Ovary (tissue), 7 donors: ENCODE measurements at regions not wholly inside any gene's neighbourhood (a gene's known extent, or its start where the extent isn't known, plus 50 kb on each side); places are given as distances from the start of the nearest gene placed in this dataset.

Experiments
- DNase-seq, 5 donors: peaks; one replicate each; pipeline ENCODE4 v3.0.0-alpha.2; 2019 to 2020
- H3K27ac ChIP-seq, 2 donors: fragments of 200-600 bp; one replicate each; pipeline versions ENCODE4 v1.5.1 to v1.8.0; 2019 to 2022
- H3K27me3 ChIP-seq: fragments of 200-600 bp; one replicate; pipeline ENCODE4 v1.8.0; 2022
- H3K36me3 ChIP-seq: fragments of 200-600 bp; sonication (generic); one replicate; pipeline ENCODE4 v1.5.1; 2019
- H3K4me1 ChIP-seq: one replicate; pipeline ENCODE4 v1.8.1; 2013; ENCODE audit warnings: mild to moderate bottlenecking, moderate library complexity; ENCODE audit not compliant: insufficient read depth
- H3K4me3 ChIP-seq: fragments of 200-600 bp; sonication (generic); one replicate; pipeline ENCODE4 v1.5.1; 2017
- H3K9me3 ChIP-seq, 2 donors: fragments of 200-600 bp in 1 of 2; sonication (generic) in 1 of 2; one replicate each; pipeline versions ENCODE4 v1.5.1 to v1.8.1; 2013 to 2019; ENCODE audit warnings: mild to moderate bottlenecking in 1 of 2, moderate library complexity in 1 of 2
- CTCF ChIP-seq, 3 donors: fragments of 450-650 bp in 2 of 3; fragments of 200-600 bp in 1 of 3; IDR thresholded peaks; one replicate each; pipeline versions ENCODE4 v1.5.1 to v1.8.0; 2016 to 2022; ENCODE audit warnings: antibody characterized with exemption in 3 of 3, mild to moderate bottlenecking in 1 of 3
- EP300 ChIP-seq: sonication (generic); formaldehyde crosslinking; IDR thresholded peaks from one replicate; pipeline ENCODE4 v1.6.1; 2017; ENCODE audit warnings: antibody characterized with exemption
- POLR2A ChIP-seq: fragments of 450-650 bp; IDR thresholded peaks from one replicate; pipeline ENCODE4 v1.6.1; 2017; ENCODE audit warnings: antibody characterized with exemption, mild to moderate bottlenecking, moderate library complexity
- WGBS, 3 donors: extraction: QIAGEN DNeasy Blood & Tissue Kit in 1 of 3; methylation state at CpG; one replicate each; pipeline versions ENCODE4 v1.1.5 to v1.1.7; 2013 to 2017; 5-methylcytosine and 5-hydroxymethylcytosine counted together
- intact Hi-C, 4 donors: fragments of 100-400 bp; cut with DNase I; formaldehyde crosslinking; loops; one replicate each; pipeline versions ENCODE4 v1.11.0 to v1.15.1; 2022 to 2023
- donor health status: DM: no; HTN: no; CAD: no; lungs with moderate emphysema.
- donor health status: DM: no; HTN: no; CAD: no.
- donor health status: Bipolar disorder and iron deficiency.
- donor health status: DM: no; HTN: no; CAD: no.
- donor health status: DM: yes; HTN: yes; CAD: no.

DNA sequence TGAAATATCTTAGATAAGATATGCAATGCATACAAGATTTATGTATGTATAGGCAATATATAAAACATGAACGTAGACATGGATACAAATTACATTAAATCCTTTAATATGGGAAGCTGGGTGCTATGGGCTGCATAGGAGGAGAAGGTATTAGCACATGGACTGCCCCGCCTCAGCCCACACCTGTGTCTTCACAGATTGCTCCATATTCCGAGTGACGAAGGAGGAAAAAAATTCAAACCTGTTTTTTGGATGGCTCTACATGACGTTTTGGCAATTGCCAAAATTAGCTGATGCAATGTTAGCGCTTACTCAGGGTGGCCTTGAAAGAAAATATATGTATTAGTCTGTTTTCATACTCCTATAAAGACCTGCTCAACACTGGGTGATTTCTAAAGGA, 223.4 kb upstream of the SLCO3A1 start:
- 44 to 64% (median 54%) methylated on average over 6 of the region's 6 CpGs for WGBS, 3 donors
- Histone ChIP-seq H3K27me3 (no peaks in the 10 kb centered on the region), H3K27ac (no peak overlapping the region), H3K9me3 (no peaks in the 10 kb centered on the region), H3K36me3 (no peaks in the 10 kb centered on the region), H3K4me1 (peaks cover 2% of the 10 kb centered on the region), H3K4me3 (no peak overlapping the region)
- DNase-seq = no peak
- intact Hi-C loops = no loop called here
- TF ChIP-seq EP300 (no peak), POLR2A (no peak), CTCF (IDR thresholded peaks at IDR 0.05) (no peak)

DNA sequence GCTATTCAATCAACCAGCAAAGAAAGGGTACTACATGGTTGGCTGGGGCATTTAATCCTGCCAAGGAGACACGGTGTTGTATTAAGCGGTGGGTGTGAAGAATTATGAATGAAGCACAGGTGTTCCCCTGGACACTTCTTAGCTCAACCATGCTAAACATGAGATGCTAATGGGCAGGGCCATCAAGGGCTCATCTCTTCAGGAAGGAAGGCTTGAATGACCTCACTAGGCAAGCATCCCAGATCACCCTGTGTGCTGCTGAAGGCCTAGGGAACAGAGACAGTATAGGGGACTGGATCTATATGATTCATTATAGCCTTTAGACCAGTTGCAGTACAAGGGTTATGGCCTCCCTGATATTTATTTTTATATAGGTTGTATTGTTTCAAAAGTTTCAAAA, 221.3 kb upstream of the SLCO3A1 start:
- no peaks in the 10 kb centered on the region for H3K36me3 ChIP-seq
- intact Hi-C loops = no loop called here
- H3K9me3 ChIP-seq = no peaks in the 10 kb centered on the region
- no peak overlapping the region for H3K4me3 ChIP-seq
- H3K27ac ChIP-seq = no peak overlapping the region
- TF ChIP-seq CTCF (IDR thresholded peaks at IDR 0.05) = no peak
- TF ChIP-seq POLR2A = no peak
- WGBS, 3 donors = 82 to 89% (median 83%) methylated on average over 2 of the region's 2 CpGs
- H3K27me3 ChIP-seq = no peaks in the 10 kb centered on the region
- peaks cover 2% of the 10 kb centered on the region for H3K4me1 ChIP-seq
- DNase-seq = no peak

GRCh38 chr15:91632981-91633380, 220.5 kb upstream of the SLCO3A1 start:
- H3K27me3 ChIP-seq = no peaks in the 10 kb centered on the region
- TF ChIP-seq CTCF (IDR thresholded peaks at IDR 0.05) (no peak), EP300 (no peak), POLR2A (no peak)
- H3K36me3 ChIP-seq = no peaks in the 10 kb centered on the region
- intact Hi-C loops = no loop called here
- H3K27ac ChIP-seq = no peak overlapping the region
- 78 to 92% (median 87%) methylated on average over 9 of the region's 9 CpGs for WGBS, 3 donors
- no peaks in the 10 kb centered on the region for H3K4me1 ChIP-seq
- DNase-seq = no peak
- no peaks in the 10 kb centered on the region for H3K9me3 ChIP-seq
- H3K4me3 ChIP-seq = no peak overlapping the region

- Histone ChIP-seq H3K36me3 (no peaks in the 10 kb centered on the region), H3K4me1 (no peaks in the 10 kb centered on the region), H3K27me3 (no peaks in the 10 kb centered on the region), H3K9me3 (no peaks in the 10 kb centered on the region), H3K27ac (no peak overlapping the region), H3K4me3 (no peak overlapping the region)
- 77 to 96% (median 94%) methylated on average over 3 of the region's 3 CpGs for WGBS, 3 donors
- no peak for TF ChIP-seq POLR2A
- TF ChIP-seq CTCF (IDR thresholded peaks at IDR 0.05) = no peak
- TF ChIP-seq EP300 = no peak
- no peak for DNase-seq
- intact Hi-C loops = no loop called here
Measured at GRCh38 chr15:91634179-91634578, 219.3 kb upstream of the SLCO3A1 start.

- no peaks in the 10 kb centered on the region for H3K36me3 ChIP-seq
- no peaks in the 10 kb centered on the region for H3K4me1 ChIP-seq
- H3K4me3 ChIP-seq = no peak overlapping the region
- 39 to 63% (median 42%) methylated on average over 2 of the region's 2 CpGs for WGBS, 3 donors
- no peak for DNase-seq
- H3K27ac ChIP-seq = no peak overlapping the region
- no peaks in the 10 kb centered on the region for H3K9me3 ChIP-seq
- TF ChIP-seq EP300 (no peak), CTCF (IDR thresholded peaks at IDR 0.05) (no peak), POLR2A (no peak)
- H3K27me3 ChIP-seq = no peaks in the 10 kb centered on the region
- intact Hi-C loops = no loop called here
Measured at GRCh38 chr15:91635080-91635479, 218.4 kb upstream of the SLCO3A1 start.
